Brain microvascular endothelial cell (primary cell): ENCODE measurements at regions not wholly inside any gene's neighbourhood (a gene's known extent, or its start where the extent isn't known, plus 50 kb on each side); places are given as distances from the start of the nearest gene placed in this dataset.

ENCODE experiments used
- DNase-seq: peaks from one replicate; pipeline ENCODE4 v3.0.0-alpha.2; 2020
- H3K27ac ChIP-seq: fragments of 250-450 bp; sonication (Bioruptor Pico); 2 replicates; pipeline ENCODE4 v1.5.1; 2020; ENCODE audit warnings: mild to moderate bottlenecking, moderate library complexity
- H3K27me3 ChIP-seq: fragments of 250-450 bp; sonication (Bioruptor Pico); replicated peaks from 2 replicates; pipeline ENCODE4 v1.5.1; 2020; ENCODE audit warnings: mild to moderate bottlenecking
- H3K36me3 ChIP-seq: fragments of 250-450 bp; sonication (Bioruptor Pico); replicated peaks from 2 replicates; pipeline ENCODE4 v1.5.1; 2020; ENCODE audit warnings: mild to moderate bottlenecking
- H3K4me3 ChIP-seq: 2 replicates; pipeline ENCODE4 v1.5.1; 2011; ENCODE audit warnings: low read depth, mild to moderate bottlenecking, control low read depth, low read length, moderate library complexity
- CTCF ChIP-seq: IDR thresholded peaks from 2 replicates; pipeline ENCODE4 v1.5.1; 2011; ENCODE audit warnings: low read depth, mild to moderate bottlenecking, moderate library complexity, low read length, control low read depth, inconsistent platforms; ENCODE audit errors: missing control alignments
- in situ Hi-C: cut with HindIII; loops from 2 replicates; pipeline ENCODE4 v1.10.0; 2017; ENCODE audit warnings: low sequenced_read_pairs, low pct_ligation_motif_present

- H3K36me3 ChIP-seq = no peaks in the 10 kb centered on the region
- no peak for TF ChIP-seq CTCF
- no peak overlapping the region for H3K4me3 ChIP-seq
- DNase-seq = no peak
- in situ Hi-C loops = no loop called here
- no peaks in the 10 kb centered on the region for H3K27me3 ChIP-seq
- H3K27ac ChIP-seq = no peak overlapping the region
These were observed 1528.0 kb downstream of the BRINP3 start for GRCh38 chr1:188949701-188950100.

GRCh38 chr1:188958461-188959115 lies 1519.1 kb downstream of the BRINP3 start:
- no peak overlapping the region for H3K4me3 ChIP-seq
- in situ Hi-C loops = no loop called here
- no peaks in the 10 kb centered on the region for H3K36me3 ChIP-seq
- TF ChIP-seq CTCF = no peak
- no peak overlapping the region for H3K27ac ChIP-seq
- no peaks in the 10 kb centered on the region for H3K27me3 ChIP-seq
- no peak for DNase-seq

- H3K27ac ChIP-seq = no peak overlapping the region
- no peaks in the 10 kb centered on the region for H3K36me3 ChIP-seq
- no peak overlapping the region for H3K4me3 ChIP-seq
- H3K27me3 ChIP-seq = no peaks in the 10 kb centered on the region
- no peak for DNase-seq
- in situ Hi-C loops = no loop called here
- no peak for TF ChIP-seq CTCF
These were observed 1490.8 kb downstream of the BRINP3 start for GRCh38 chr1:188986745-188987417.

- no peak for TF ChIP-seq CTCF
- Histone ChIP-seq H3K27me3 (no peaks in the 10 kb centered on the region), H3K36me3 (no peaks in the 10 kb centered on the region), H3K4me3 (no peak overlapping the region), H3K27ac (no peak overlapping the region)
- in situ Hi-C loops = no loop called here
- DNase-seq = no peak
These were observed 1489.1 kb downstream of the BRINP3 start for GRCh38 chr1:188988589-188988988.

- Histone ChIP-seq H3K4me3 (no peak overlapping the region), H3K27me3 (no peaks in the 10 kb centered on the region), H3K36me3 (no peaks in the 10 kb centered on the region), H3K27ac (no peak overlapping the region)
- no peak for DNase-seq
- in situ Hi-C loops = no loop called here
- TF ChIP-seq CTCF = no peak
These were observed 1486.3 kb downstream of the BRINP3 start for GRCh38 chr1:188991221-188991930.
